ENCODE measurements at regions not wholly inside any gene's neighbourhood (a gene's known extent, or its start where the extent isn't known, plus 50 kb on each side); places are given as distances from the start of the nearest gene placed in this dataset.
A peak's percentile ranks its signal among the peaks of the same experiment; 100 is the strongest.
"Not testable (repeated sequence)": the region's sequence is repeated elsewhere in the genome, so short reads cannot be mapped to it uniquely, and the experiment has no call there.

DNA sequence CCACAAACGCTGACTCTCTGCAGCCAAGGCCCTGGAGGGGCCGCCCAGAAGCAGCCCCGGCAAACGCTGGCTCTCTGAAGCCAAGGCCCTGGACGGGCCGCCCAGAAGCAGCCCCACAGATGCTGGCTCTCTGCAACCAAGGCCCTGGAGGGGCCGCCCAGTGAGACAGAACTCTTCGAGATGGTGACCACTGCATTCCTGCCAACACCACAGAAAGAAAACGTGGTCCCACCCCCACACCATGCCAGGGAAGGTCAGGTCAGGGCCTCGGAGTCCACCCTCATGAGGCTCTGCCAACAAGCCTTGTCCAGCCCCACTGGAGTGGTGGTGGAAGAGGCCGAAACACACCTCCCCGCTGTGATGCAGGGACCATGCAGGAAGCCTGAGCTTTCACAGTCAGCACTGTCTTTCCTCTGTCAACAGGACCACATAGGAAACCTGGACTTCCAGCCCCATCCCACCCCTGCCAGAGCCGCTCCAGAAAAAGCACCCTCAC lies 97.5 kb downstream of the DLL1 start:
- no peak for DNase-seq (ENCODE audit: low spot score)

DNA sequence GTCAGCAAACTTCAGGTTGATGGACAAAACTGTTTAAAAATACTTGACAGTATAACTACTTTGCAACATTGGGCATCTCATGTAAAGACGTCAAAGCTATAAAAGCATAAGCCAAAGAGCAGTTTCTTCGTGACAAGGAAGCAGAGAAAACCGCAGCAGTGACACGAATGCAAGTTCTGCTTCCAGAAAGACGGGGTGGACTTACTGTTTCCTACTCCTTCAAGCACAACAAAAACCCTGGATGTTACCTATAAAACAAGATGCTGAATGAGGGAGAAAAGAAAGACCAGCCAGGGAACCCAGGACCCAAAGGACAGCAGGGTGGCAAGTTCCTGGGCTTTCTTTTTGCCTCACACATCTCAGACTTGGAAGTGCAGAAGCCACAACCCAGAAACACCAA lies 98.0 kb downstream of the DLL1 start:
- DNase-seq (ENCODE audit: low spot score), result no peak

DNA sequence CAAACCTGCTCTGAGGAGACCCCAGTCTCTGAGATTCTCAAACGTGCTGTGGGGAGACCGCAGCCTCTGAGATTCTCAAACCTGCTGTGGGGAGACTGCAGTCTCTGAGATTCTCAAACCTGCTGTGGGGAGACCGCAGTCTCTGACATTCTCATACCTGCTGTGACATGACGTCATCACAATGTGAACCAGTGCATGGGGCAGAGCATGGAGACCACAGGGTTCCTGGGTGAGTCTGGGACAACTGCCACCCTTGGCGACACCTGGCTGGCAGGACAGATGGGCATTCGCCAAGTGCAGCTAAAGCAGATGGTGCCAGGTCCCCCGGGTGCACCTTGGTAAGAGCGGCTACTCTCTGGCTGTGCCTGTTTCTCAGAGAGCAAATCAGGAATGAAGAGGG lies 98.8 kb downstream of the DLL1 start:
- not testable (repeated sequence) for DNase-seq (ENCODE audit: low spot score)

DNA sequence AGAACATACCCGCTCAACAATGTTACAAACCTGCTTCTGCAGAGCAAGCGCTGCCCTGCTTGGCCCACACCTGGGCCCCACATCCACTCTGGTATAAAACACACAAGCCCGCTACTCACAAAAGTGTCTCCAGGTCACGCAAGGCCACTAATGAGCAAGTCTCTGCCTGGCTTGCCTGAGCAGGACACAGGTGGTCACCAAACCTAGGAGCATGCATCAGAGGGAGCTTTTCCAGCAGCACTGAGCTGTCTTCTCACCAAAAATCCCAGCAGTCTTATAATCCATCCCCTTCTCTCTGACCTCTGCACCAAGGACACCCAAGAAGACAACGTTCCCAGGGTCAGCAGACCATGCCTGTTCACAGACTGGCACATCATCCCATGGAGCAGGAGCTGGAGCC lies 100.8 kb downstream of the DLL1 start:
- DNase-seq (ENCODE audit: low spot score), result no peak

DNA sequence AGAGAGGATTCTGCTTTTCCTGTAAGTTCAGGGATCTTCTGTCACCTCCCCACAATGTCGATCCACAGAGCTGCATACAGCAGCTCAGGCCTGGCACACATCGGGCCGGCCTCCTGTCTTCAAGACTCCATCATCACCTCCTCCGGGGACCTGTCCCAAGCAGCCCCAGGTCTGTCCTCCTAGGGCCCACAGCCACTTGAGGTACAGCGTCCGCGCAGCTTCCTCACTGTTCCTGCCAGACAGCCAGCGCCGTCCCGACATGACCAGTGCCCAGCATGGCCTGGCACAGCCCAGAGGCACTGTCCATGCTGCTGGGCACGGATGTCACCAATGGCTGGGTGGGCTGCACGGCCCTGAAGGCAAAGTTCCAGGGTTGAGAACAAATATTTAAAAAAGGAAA lies 101.6 kb downstream of the DLL1 start:
- no peak for DNase-seq (ENCODE audit: low spot score)

DNA sequence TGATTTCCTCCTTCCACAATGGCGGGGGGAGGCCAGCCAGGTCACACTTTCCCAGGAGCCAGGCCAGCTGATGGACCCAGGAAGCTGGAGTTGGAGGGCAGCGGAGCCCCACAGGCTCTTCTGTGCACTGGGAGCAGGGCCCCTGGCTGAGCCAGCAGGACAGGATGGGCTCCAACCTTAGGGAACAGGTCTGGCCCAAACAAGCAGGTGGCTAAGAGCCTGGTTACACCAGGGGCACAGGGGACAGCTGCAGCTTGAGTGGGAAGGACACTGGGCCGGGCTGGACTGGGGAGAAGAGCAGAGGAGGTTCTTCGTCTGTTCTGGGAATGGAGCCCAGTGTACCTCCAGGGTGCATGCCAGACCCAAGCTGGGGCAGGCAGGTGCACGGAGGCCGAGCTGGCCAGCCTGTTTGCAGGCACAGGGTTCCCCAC lies 102.3 kb downstream of the DLL1 start:
- DNase-seq (ENCODE audit: low spot score), result no peak

DNA sequence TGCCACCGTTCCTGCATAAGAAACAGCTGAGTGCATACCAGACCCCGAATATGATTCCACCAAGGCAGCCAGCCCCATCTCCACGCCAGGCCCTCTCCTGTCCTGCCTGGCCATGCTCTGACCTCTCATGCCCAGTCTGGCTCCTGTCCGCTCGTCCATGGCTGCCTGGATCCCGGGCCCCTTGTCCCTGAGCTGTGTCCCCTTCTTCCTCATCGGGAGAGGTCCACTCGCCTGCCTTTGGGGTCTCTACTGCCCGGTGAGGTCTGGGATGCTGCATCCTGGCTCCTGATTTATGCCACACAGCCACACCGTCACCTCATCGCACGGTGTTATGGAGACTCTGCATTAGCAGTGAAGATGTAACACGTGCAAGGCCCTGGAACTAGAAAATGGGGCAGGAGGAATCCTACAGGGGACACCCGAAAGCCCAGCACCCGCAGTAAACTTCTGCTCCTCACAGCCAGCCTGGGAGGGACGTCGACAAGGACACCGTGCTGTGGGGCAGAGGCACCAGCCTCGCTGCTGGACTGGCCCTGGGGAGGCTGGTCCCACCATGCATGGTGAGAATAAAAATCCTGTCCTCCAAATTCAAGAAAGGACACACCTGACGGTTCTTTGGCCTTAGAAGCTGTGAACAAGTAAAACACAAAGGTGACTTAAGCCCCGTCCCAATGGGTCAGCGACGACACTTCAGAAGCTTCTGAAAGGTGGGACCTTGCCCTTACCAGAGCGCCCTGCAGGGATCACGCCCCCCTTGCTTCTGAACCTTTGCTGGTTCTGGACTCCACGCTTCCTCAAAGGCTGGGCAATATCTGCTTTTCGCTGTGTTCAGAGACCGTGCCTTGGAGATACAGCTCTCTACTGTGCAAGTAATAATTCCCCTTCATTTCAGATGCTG lies 103.0 kb downstream of the DLL1 start:
- DNase-seq (ENCODE audit: low spot score), result no peak

DNA sequence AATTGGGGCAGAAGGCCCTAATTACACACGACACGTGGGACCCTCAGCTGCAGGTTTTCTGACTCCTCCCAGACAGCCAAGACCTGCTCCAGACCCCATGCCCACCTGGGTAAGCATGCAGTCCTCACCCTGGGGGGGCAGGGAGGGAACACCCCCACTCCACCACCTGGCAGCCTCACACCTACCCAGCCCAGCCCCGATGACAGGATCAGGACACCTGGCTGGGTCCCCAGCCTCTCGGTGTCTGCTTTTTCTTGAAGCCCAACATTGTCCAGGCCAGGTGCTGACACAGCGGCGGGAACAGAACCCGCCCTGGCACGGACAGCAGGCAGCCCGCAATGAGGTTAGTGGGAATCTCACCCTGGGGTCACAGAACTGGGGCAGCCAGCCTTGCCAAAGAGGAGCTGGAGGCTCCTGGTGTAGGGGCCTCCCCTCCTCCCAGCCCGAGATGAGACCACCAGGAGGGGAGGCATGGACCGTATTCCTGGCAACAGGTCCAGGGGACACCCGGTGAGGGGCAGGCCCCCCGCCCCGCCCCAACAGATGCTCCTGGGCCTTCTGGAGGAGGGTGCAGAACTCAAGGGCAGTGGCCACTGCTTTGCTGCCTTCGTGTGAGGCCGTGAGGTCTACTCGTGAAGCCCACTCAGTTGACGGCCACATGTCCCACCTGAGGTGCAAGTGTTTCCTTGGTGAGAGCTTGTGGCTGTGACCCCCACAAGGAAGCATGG lies 103.8 kb downstream of the DLL1 start:
- DNase-seq (ENCODE audit: low spot score), result no peak

DNA sequence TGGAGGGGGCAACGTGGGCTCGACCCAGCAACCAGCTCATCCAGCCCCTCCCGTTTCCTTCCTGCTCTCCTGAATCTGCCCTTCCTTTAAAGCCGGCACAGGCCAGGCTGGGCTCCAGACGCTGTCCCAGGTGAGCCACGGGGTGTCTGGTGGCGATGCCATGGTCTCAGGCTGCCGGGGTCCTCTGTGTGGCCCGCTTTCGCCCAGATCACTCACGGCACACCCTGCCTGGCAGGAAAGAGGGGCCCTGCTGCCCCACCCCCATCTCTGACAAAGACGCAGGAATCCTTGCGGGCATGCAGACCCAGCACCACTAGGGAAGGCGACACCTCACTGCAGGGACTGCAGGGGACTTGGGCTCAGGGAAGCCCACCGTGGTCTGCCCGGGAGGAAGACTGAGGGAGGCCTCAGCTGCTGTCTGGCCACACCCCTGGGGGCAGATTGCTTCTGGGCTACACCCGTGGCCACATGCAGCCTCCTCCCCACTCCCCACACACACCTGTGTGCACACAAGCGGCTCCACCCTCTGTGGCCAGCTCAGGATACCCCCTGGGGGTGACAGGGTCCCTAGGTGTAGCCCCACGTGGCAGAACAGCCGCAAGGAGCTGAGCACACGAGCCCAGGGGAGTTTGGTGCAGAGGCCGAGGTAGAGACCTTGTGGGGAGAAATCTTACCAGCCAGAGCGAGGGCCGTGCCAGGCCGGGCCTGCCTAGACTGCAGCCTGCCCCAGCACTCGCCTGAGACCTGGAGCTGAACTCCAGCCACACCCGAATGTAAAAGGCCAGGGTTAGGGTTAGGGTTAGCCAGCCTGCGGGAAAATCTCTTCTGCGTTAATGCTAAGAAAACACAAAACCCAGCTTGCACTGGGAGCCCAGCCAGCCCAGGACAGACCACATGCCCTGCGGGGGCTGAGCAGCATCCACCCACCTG lies 104.6 kb downstream of the DLL1 start:
- DNase-seq (ENCODE audit: low spot score), result no peak

DNA sequence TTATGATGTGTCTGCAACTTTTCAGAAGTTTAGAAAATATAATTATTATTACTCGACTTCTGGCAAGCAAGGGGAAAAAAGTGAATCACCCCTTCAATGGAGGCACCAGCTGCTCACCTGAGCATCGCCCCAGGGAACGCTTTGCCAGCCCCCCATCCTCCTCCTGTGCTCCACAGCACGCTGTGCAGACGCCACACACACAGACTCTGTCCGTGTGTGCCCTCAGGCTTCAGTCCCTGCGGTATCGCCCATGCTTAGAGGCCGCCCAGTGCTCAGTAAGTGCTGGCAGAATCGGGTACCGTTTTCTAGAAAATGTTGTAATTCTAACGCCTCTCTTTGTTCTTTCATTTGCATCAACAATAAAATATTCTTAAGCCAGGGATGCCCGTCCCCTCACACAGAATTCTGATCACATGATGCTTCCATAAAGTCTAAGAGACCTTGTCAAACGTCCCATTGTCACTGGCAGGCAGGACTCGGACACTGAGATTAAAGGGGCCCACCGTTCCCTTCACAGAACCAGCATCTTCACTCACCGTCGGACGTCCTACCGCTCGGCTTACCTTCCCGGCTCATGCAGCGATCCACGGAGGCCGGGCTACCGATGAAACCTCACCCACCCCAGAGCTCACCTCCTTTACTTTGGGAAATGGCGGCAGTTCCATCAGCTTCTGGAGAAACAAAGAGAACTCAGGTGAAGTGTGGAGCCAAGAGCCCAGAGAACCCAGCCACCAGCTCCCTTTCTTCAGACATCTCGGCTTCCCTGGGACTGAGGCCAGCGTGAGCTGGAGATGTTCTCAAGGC lies 105.5 kb downstream of the DLL1 start:
- DNase-seq (ENCODE audit: low spot score), result no peak

DNA sequence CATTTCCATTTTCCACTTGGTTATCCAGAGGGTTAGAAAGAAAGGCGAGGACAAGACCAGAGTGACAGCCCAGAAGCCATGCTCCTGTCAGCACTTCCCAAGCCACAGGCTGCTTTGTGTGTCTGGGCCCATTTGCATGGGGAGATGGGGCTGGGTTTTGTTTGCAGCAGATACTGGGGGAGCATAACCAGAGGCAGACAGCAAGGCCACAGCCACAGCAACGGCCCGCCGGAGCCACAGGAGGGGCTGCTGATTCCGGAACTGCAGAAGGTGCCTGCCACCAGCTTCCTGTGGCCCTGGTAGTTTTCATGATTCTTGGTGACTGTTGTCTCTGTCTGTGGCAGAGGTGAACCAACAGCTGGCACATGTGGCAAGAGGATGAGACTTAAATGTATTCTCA lies 106.6 kb downstream of the DLL1 start:
- no peak for DNase-seq (ENCODE audit: low spot score)

DNA sequence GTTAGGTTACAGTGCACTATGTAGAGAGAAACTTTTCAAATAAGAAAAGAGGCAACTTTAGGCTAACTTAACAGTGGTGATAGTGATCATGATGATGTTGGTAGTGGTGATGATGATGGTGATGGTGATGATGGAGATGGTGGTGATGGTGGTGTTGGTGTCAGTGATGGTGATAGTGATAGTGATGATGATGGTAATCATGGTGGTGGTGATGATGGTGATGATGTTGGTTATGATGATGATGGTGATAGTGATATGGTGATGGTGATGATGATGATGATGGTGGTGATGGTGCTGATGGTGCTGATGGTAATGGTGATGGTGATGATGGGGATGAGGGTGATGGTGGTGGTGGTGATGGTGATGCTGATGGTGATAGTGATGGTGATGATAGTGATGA lies 107.4 kb downstream of the DLL1 start:
- DNase-seq (ENCODE audit: low spot score), result no peak

DNA sequence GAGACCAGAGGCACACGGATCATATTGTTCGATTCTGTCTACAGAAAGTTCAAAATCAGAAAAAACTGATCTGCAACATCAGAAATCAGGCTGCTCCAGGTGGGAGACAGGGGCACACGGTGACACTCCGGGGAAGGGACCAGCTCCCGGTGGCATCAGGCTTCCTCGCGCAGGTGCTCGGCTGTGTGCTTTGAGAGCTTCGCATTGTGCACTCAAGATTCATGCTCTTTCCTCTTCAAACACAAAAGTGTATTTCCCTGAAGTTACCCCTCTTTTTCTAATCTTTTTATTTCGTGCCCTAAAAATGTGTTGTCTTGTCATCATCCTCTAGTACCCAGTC lies 108.1 kb downstream of the DLL1 start:
- no peak for DNase-seq (ENCODE audit: low spot score)

DNA sequence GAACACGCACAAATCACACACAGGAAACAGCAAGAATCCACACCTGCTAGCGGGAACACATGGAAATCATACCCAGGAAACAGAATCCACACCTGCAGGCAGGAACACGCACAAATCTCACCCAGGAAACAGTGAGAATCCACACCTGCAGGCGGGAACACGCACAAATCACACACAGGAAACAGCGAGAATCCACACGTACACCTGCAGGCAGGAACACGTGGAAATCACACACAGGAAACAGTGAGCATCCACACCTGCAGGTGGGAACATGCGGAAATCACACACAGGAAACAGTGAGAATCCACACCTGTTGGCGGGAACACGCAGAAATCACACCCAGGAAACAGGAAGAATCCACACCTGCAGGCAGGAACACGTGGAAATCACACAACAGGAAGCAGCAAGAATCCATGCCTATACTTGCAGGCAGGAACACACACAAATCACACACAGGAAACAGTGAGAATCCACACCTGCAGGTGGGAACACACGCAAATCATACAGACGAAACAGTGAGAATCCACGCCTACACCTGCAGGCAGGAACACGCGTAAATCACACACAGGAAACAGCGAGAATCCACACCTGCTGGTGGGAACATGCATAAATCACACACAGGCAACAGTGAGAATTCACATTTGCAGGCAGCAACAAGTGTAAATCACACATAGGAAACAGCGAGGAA lies 108.6 kb downstream of the DLL1 start:
- DNase-seq (ENCODE audit: low spot score), result no peak

DNA sequence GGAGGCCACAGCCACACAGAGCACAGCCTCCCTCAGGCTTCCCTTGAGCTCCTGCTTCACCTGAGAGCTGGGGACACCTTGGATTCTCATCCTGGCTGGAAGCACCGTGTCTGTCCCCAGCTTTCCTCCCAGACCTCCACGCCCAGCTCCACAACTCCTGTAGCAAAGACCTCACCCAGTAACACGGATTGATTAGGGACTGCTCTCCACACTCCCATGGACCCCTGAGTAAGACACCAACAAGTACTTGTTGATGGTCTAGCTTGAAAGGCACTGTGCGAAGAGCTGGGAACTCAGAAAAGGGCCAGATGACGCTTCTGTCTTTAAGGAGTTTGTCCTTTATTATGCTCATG lies 109.6 kb downstream of the DLL1 start:
- DNase-seq (ENCODE audit: low spot score), result no peak

DNA sequence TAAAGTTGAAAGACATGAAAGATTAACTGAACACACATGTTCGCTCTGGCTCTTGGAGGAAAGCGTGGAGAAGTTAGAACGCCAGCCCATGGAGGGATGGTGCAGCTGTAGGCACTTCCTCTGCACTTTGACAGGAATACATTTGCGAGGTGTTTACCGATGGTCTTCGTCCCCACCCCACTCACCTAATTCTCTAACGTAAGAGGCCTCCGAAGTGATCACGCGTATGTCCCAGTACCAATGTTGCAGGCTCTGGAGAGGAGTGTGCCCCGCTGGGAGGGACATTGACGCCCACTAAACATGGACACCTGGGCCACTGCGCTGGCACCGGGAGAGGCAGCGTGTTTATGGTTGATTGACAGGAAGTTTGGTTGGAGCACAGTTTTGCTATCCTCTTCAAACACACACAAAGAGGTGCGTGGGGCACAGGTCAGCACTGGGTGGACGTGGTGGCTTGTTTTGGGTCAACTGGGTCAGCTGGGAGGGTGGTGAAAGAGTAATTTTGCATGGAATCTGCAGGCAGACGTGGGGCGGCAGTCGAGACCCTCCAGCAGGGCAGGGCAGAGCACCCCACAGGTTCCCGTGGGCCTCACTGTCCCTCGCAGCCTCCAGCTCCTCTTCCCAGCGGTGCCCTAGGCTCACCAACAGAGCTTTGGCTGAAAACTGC lies 110.1 kb downstream of the DLL1 start:
- no peak for DNase-seq (ENCODE audit: low spot score)

DNA sequence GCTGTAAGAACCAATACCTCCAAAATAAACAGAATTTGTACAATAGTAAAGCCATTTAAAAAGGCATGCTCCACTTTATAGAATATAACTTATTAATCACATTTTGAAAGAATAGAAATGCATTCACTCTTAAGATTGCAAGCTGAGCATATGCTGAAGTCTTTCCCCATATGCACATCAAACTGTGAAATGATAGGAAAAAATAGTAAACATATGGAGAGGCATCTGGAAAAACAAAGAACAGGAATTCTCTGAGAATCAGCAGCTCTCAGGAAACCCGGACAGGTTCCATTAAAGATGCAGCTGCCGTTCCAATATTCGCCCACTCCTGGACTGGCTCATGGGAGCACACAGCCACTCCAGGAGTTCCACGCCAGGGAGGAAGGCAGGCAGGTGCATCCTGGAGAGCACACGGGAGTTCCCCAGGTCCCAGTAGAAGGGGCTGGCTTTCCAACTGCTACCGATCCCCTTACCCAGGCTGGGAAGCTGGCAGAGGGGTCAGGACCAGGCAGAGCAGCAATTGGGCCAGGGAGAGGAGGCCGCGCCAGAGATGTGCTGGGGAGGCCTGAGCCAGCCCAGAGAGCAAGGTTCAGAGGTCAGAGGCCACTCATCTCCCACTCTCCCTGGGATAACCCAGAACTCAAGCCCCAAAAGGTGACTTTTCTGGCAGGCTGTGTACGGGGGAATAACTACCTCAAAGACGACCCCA lies 111.1 kb downstream of the DLL1 start:
- DNase-seq (ENCODE audit: low spot score), result no peak

DNA sequence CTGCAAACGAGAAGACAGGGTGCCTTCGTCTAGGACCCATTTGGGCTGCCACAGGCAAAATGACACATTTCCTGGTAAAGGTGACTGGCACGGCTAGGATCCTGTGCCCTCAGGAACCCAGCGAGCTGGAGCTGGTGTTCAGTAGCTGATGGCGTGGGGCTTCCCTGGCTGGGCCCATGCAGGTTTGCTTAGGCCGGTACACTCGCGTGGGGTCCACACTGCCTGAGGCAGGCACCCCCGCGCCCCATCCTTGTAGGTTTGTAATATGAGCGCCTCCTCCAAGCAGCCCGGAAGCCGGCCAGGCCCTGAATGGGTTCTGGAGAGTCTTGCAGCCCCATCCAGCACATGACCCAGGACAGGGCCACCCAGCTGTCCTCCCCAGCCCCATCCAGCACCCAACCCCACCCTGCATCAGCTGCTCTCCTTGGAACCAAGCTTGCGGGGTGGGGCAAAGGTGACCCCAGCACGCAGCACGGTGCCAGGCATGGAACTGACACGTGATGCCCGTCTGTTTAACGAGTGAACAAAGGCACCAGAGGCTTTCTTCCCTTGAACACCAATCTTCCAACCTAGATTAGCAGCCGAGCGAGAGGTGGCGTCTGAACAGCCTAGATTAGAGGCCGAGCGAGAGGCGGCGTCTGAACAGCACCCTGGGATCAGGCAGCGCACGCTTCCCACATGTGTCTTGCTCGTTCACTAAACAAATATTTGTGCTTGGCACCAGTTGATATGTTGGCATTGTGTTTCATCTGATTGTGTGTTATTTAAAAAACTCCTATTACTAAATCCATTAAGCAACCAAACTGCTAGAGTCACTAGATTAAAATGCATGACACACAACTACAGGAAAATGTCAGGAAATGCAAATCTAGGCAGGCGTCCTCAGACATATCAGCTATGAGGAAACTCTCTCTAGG lies 112.1 kb downstream of the DLL1 start:
- peak; percentile 83 for DNase-seq (ENCODE audit: low spot score)
